Upper lobe of left lung (tissue), 6 donors: ENCODE measurements at regions not wholly inside any gene's neighbourhood (a gene's known extent, or its start where the extent isn't known, plus 50 kb on each side); places are given as distances from the start of the nearest gene placed in this dataset.

Experiments
- ATAC-seq, 2 donors: fragments of 200-7000 bp; cut with Tn5 transposase; one replicate each; pipeline ENCODE4 v1.9.1; 2022; ENCODE audit warnings: mild to moderate bottlenecking in 2 of 2, moderate library complexity in 2 of 2; ENCODE audit not compliant: low FRiP score in 2 of 2
- DNase-seq, 2 donors: peaks; one replicate each; pipeline ENCODE4 v3.0.0-alpha.2; 2019 to 2020
- H3K27ac ChIP-seq, 4 donors: fragments of 200-600 bp; sonication (generic); one replicate each; pipeline ENCODE4 v1.5.1; 2016 to 2019
- H3K27me3 ChIP-seq, 4 donors: fragments of 200-600 bp; sonication (generic); one replicate each; pipeline ENCODE4 v1.5.1; 2017 to 2019
- H3K36me3 ChIP-seq, 4 donors: fragments of 200-600 bp; sonication (generic); one replicate each; pipeline ENCODE4 v1.5.1; 2016 to 2019
- H3K4me1 ChIP-seq, 4 donors: fragments of 200-600 bp; sonication (generic); one replicate each; pipeline ENCODE4 v1.5.1; 2018 to 2019
- H3K4me3 ChIP-seq, 4 donors: fragments of 200-600 bp; sonication (generic); one replicate each; pipeline ENCODE4 v1.5.1; 2017 to 2019; ENCODE audit warnings: mild to moderate bottlenecking in 2 of 4, moderate library complexity in 1 of 4
- H3K9me3 ChIP-seq, 4 donors: fragments of 200-600 bp; sonication (generic); one replicate each; pipeline ENCODE4 v1.5.1; 2018 to 2019
- EP300 ChIP-seq, 4 donors: sonication (generic); formaldehyde crosslinking; IDR thresholded peaks; one replicate each; pipeline ENCODE4 v1.5.1; 2017; ENCODE audit warnings: antibody characterized with exemption in 4 of 4, control low read depth in 2 of 4
- POLR2A ChIP-seq, 4 donors: fragments of 450-650 bp; IDR thresholded peaks; one replicate each; pipeline ENCODE4 v1.5.1; 2016 to 2017; ENCODE audit warnings: antibody characterized with exemption in 4 of 4, mild to moderate bottlenecking in 2 of 4
- POLR2AphosphoS5 ChIP-seq, 2 donors: sonication (generic); formaldehyde crosslinking; IDR thresholded peaks; one replicate each; pipeline ENCODE4 v1.5.1; 2017; ENCODE audit warnings: antibody characterized with exemption in 2 of 2
- WGBS, 2 donors: methylation state at CpG; one replicate each; pipeline ENCODE4 v1.1.5; 2017 to 2018; 5-methylcytosine and 5-hydroxymethylcytosine counted together
- TF ChIP-seq, protein P1 (sequence below), 6 experiments: fragments of 450-650 bp in 4 of 6; fragments of 200-600 bp in 2 of 6; sonication (generic) in 2 of 6; IDR thresholded peaks; one replicate each; pipeline ENCODE4 v1.5.1; 2016 to 2019; ENCODE audit warnings: antibody characterized with exemption in 6 of 6
- donor health status: DM: no; HTN: no; CAD: no; lungs with moderate emphysema.
- donor health status: DM: no; HTN: yes; CAD: no; lungs with severe emphysema.

DNA sequence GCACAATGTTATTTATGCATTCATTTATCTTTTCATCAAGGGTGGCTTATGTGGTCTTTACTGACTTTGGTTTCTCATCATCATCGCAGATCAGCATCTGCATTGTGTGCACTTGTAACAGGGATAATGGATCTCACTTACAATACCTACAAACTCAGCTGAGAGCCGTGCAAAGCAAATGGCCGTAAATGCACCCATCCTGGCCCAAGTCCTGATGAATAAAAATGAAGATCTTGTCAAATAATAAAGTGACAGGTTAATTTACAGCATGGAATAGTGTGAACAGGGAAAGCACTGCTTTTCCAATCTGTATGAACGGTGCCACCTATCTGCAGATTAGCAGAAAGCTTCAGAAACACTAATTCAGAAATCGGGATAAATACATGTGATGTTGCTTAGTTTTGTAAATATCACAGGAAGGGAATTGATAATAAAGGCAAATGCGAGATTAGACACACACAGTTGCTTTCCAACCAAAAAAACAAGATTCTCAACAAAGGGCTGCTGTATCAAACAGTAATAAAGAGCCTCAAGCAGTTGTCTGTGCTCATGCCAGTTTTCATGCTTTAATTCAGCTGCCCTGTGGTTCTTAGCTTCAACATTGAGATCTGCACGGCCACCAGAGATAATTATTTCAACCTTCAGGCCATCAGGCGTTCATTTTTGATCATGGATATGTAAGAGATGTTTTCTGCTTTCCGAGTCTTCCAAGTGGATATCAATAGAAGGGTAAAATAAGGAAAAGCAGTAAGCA is 153.4 kb upstream of the POU5F2 start:
- ATAC-seq: no peak
- Histone ChIP-seq H3K36me3 (no peaks in the 10 kb centered on the region), H3K27me3 (no peaks in the 10 kb centered on the region), H3K27ac (no peak overlapping the region), H3K4me3 (no peak overlapping the region), H3K4me1 (peaks cover 0 to 10% (median 6%) of the 10 kb centered on the region in 4 donors), H3K9me3 (no peaks in the 10 kb centered on the region)
- 76 to 80% methylated on average over 9 of the region's 9 CpGs for WGBS, 2 donors
- no peak for DNase-seq
- TF ChIP-seq EP300 (IDR thresholded peaks at IDR 0.05): no peak
- no peak for TF ChIP-seq POLR2A (IDR thresholded peaks at IDR 0.05)
- TF ChIP-seq, protein P1, sequence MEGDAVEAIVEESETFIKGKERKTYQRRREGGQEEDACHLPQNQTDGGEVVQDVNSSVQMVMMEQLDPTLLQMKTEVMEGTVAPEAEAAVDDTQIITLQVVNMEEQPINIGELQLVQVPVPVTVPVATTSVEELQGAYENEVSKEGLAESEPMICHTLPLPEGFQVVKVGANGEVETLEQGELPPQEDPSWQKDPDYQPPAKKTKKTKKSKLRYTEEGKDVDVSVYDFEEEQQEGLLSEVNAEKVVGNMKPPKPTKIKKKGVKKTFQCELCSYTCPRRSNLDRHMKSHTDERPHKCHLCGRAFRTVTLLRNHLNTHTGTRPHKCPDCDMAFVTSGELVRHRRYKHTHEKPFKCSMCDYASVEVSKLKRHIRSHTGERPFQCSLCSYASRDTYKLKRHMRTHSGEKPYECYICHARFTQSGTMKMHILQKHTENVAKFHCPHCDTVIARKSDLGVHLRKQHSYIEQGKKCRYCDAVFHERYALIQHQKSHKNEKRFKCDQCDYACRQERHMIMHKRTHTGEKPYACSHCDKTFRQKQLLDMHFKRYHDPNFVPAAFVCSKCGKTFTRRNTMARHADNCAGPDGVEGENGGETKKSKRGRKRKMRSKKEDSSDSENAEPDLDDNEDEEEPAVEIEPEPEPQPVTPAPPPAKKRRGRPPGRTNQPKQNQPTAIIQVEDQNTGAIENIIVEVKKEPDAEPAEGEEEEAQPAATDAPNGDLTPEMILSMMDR (IDR thresholded peaks at IDR 0.05): peak in 2 of 6 experiments; percentile 26 to 32

DNA sequence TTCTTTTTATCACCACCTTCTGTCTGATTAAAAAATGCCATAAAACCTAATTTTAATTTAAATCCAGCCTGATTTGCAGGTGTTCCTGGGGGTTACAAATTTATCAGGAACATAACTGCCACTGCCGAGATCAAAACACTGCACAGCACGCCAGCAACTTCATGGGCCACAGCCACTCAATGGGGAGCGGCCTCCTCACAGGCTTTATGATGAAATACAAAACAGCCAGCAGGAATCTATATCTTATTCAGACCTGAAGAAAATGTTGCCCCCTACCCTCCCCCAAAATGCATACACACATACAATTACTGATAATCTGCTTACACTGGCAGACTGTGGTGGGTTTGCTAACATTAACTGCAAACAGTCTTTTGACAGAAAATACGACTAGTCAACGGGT is 151.7 kb upstream of the POU5F2 start:
- WGBS, 2 donors: 93 to 96% methylated on average over 5 of the region's 5 CpGs
- DNase-seq (no peak), ATAC-seq (no peak)
- no peaks in the 10 kb centered on the region for H3K9me3 ChIP-seq
- H3K4me1 ChIP-seq: peaks cover 0 to 10% (median 6%) of the 10 kb centered on the region in 4 donors
- no peaks in the 10 kb centered on the region for H3K27me3 ChIP-seq
- TF ChIP-seq POLR2AphosphoS5 (IDR thresholded peaks at IDR 0.05): no peak
- TF ChIP-seq EP300 (IDR thresholded peaks at IDR 0.05): no peak
- no peak for TF ChIP-seq POLR2A (IDR thresholded peaks at IDR 0.05)
- TF ChIP-seq, protein P1 (IDR thresholded peaks at IDR 0.05): no peak
- H3K36me3 ChIP-seq: no peaks in the 10 kb centered on the region
- H3K4me3 ChIP-seq: no peak overlapping the region
- no peak overlapping the region for H3K27ac ChIP-seq

DNA sequence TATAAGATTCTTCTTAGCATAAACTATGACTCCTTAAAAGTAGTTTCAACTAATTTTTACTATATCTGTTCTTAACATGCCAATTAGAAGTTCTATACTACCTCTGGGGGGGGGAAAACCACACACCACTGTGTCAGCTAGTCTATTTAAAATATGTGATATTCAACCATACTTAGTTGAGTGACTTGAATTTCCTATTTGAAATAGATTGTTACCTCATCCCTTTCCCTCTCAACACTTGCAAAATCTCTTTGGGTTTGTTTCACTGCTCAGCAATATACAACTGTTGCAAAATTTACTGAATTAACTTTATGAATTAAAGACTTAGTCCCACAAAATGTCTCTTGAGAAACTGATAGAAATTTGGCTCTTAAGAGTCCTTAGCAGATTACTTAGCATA is 151.1 kb upstream of the POU5F2 start:
- H3K27ac ChIP-seq: no peak overlapping the region
- no peak for ATAC-seq
- no peak for DNase-seq
- no peaks in the 10 kb centered on the region for H3K27me3 ChIP-seq
- H3K4me3 ChIP-seq: no peak overlapping the region
- TF ChIP-seq EP300 (IDR thresholded peaks at IDR 0.05): no peak
- TF ChIP-seq POLR2A (IDR thresholded peaks at IDR 0.05): no peak
- no peak for TF ChIP-seq POLR2AphosphoS5 (IDR thresholded peaks at IDR 0.05)
- TF ChIP-seq, protein P1 (IDR thresholded peaks at IDR 0.05): no peak
- H3K9me3 ChIP-seq: no peaks in the 10 kb centered on the region
- peaks cover 0 to 12% (median 6%) of the 10 kb centered on the region in 4 donors for H3K4me1 ChIP-seq
- H3K36me3 ChIP-seq: no peaks in the 10 kb centered on the region

DNA sequence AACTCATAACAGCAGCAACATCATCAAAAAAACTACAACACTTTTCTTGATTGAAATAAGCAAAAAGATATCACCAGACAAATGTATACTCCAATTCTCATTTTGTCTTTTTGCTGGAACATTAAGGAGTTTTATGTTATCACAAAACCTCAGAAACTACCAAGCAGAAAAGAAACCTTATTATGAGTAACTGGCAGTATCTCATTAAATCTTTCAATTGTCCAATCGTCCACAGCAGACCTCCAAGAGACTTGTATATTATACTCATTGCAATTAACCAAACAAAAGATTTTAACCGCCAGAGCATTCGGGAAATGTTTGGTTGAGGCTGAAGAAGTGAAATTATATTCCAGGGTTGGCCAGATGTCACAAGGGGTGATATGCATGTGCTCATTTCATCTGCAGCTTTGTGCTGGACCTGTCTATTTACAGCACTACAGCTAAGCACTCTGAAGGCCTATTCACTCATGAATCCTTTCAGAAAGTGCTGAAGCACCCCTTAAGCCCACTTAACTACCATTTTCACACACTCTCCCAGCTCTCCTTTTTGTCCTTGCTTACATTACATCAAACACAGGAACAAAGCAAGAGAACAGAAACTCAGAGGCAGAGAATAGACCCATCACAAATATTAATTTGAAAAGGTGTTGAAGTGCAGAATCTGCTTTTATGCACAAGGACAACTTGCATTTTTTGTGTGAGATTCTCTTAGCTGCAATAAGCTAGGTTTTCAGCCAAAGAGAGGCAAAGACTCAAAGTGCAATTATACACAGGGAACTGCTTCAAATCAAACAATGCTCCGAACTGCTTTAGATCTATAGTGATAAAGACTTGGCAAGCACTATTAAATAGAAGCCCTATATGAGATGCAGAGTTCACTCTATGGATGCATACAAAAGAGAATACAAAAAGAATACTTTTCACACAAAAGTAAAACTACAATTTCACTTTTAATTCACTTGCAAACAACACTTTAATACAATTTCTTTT is 150.4 kb upstream of the POU5F2 start:
- WGBS, 2 donors: 55 to 73% methylated on average over 4 of the region's 4 CpGs
- Histone ChIP-seq H3K4me3 (no peak overlapping the region), H3K9me3 (no peaks in the 10 kb centered on the region), H3K27ac (no peak overlapping the region), H3K4me1 (peaks cover 0 to 18% (median 7%) of the 10 kb centered on the region in 4 donors), H3K27me3 (no peaks in the 10 kb centered on the region), H3K36me3 (no peaks in the 10 kb centered on the region)
- no peak for DNase-seq
- TF ChIP-seq EP300 (IDR thresholded peaks at IDR 0.05): no peak
- no peak for TF ChIP-seq POLR2AphosphoS5 (IDR thresholded peaks at IDR 0.05)
- ATAC-seq: peak; percentile 41 to 76

DNA sequence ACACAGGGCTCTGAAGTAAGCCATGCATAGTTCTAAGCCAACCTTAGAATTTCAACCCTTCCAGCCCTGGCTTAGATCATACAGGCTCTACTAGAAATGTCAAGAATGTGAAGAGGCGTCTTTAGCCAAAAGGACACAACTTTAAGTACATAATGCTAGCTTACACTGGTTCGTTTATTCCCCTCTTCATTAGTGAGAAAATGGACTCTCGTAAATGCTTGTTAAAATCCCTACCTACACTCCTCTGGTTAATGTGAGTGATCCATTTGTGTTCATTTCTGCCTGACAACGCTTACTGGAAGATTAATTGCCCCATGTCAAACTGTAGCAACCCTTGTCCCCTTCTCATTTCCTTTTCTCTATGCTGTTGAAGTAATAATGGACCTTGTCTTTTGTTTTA is 149.3 kb upstream of the POU5F2 start:
- H3K9me3 ChIP-seq: no peaks in the 10 kb centered on the region
- H3K4me3 ChIP-seq: no peak overlapping the region
- WGBS, 2 donors: 33 to 49% methylated on average over 4 of the region's 4 CpGs
- ATAC-seq (peak in 1 of 2 donors; percentile 75), DNase-seq (no peak)
- H3K27ac ChIP-seq: no peak overlapping the region
- H3K36me3 ChIP-seq: no peaks in the 10 kb centered on the region
- peaks cover 0 to 18% (median 7%) of the 10 kb centered on the region in 4 donors for H3K4me1 ChIP-seq
- TF ChIP-seq POLR2AphosphoS5 (IDR thresholded peaks at IDR 0.05) (no peak), POLR2A (IDR thresholded peaks at IDR 0.05) (no peak), EP300 (IDR thresholded peaks at IDR 0.05) (no peak)
- TF ChIP-seq, protein P1 (IDR thresholded peaks at IDR 0.05): no peak
- no peaks in the 10 kb centered on the region for H3K27me3 ChIP-seq
